ENCODE measurements at regions not wholly inside any gene's neighbourhood (a gene's known extent, or its start where the extent isn't known, plus 50 kb on each side); places are given as distances from the start of the nearest gene placed in this dataset.
A peak's percentile ranks its signal among the peaks of the same experiment; 100 is the strongest.

GRCh38 chr6:88251301-88251700 lies 85.2 kb upstream of the CNR1 start:
- no peaks in the 10 kb centered on the region for H3K36me3 ChIP-seq (ENCODE audit: control insufficient read depth, insufficient read depth, low read length)
- H3K4me3 ChIP-seq (ENCODE audit: low read length): no peak overlapping the region
- H3K9me3 ChIP-seq (ENCODE audit: control insufficient read depth, low read depth, low read length): no peaks in the 10 kb centered on the region
- no peak for DNase-seq
- H3K4me1 ChIP-seq (ENCODE audit: control insufficient read depth, insufficient read depth, low read length): no peaks in the 10 kb centered on the region
- WGBS (ENCODE audit: insufficient coverage, low lambda C conversion rate): 100% methylated on average over 2 of the region's 7 CpGs
- no peaks in the 10 kb centered on the region for H3K27me3 ChIP-seq (ENCODE audit: control insufficient read depth, insufficient read depth, low read length)
- H3K27ac ChIP-seq (ENCODE audit: low read length): no peak overlapping the region

GRCh38 chr6:88248709-88249321 lies 82.7 kb upstream of the CNR1 start:
- Histone ChIP-seq H3K36me3 (ENCODE audit: control insufficient read depth, insufficient read depth, low read length) (no peaks in the 10 kb centered on the region), H3K9me3 (ENCODE audit: control insufficient read depth, low read depth, low read length) (no peaks in the 10 kb centered on the region), H3K4me1 (ENCODE audit: control insufficient read depth, insufficient read depth, low read length) (no peaks in the 10 kb centered on the region), H3K27ac (ENCODE audit: low read length) (no peak overlapping the region), H3K27me3 (ENCODE audit: control insufficient read depth, insufficient read depth, low read length) (no peaks in the 10 kb centered on the region), H3K4me3 (ENCODE audit: low read length) (no peak overlapping the region)
- DNase-seq: no peak
- WGBS (ENCODE audit: insufficient coverage, low lambda C conversion rate): 100% methylated on average over 2 of the region's 4 CpGs

GRCh38 chr6:88246654-88247053 lies 80.5 kb upstream of the CNR1 start:
- Histone ChIP-seq H3K27me3 (ENCODE audit: control insufficient read depth, insufficient read depth, low read length) (no peaks in the 10 kb centered on the region), H3K4me3 (ENCODE audit: low read length) (no peak overlapping the region), H3K36me3 (ENCODE audit: control insufficient read depth, insufficient read depth, low read length) (no peaks in the 10 kb centered on the region), H3K9me3 (ENCODE audit: control insufficient read depth, low read depth, low read length) (no peaks in the 10 kb centered on the region), H3K27ac (ENCODE audit: low read length) (no peak overlapping the region), H3K4me1 (ENCODE audit: control insufficient read depth, insufficient read depth, low read length) (no peaks in the 10 kb centered on the region)
- no peak for DNase-seq
- WGBS (ENCODE audit: insufficient coverage, low lambda C conversion rate): no CpG with 5 or more reads among the region's 2 CpGs

GRCh38 chr6:88244721-88245120 lies 78.6 kb upstream of the CNR1 start:
- no peaks in the 10 kb centered on the region for H3K36me3 ChIP-seq (ENCODE audit: control insufficient read depth, insufficient read depth, low read length)
- no peaks in the 10 kb centered on the region for H3K9me3 ChIP-seq (ENCODE audit: control insufficient read depth, low read depth, low read length)
- 83% methylated on average over 1 of the region's 3 CpGs for WGBS (ENCODE audit: insufficient coverage, low lambda C conversion rate)
- H3K27me3 ChIP-seq (ENCODE audit: control insufficient read depth, insufficient read depth, low read length): no peaks in the 10 kb centered on the region
- no peak overlapping the region for H3K4me3 ChIP-seq (ENCODE audit: low read length)
- no peak overlapping the region for H3K27ac ChIP-seq (ENCODE audit: low read length)
- no peak for DNase-seq
- H3K4me1 ChIP-seq (ENCODE audit: control insufficient read depth, insufficient read depth, low read length): no peaks in the 10 kb centered on the region

- no peaks in the 10 kb centered on the region for H3K4me1 ChIP-seq (ENCODE audit: control insufficient read depth, insufficient read depth, low read length)
- 92% methylated on average over 2 of the region's 3 CpGs for WGBS (ENCODE audit: insufficient coverage, low lambda C conversion rate)
- no peaks in the 10 kb centered on the region for H3K27me3 ChIP-seq (ENCODE audit: control insufficient read depth, insufficient read depth, low read length)
Measured at GRCh38 chr6:88238901-88239300, 72.8 kb upstream of the CNR1 start.

GRCh38 chr6:88238065-88238464 lies 71.9 kb upstream of the CNR1 start:
- DNase-seq: peak; percentile 7 to 18
- Histone ChIP-seq H3K9me3 (ENCODE audit: control insufficient read depth, low read depth, low read length) (no peaks in the 10 kb centered on the region), H3K4me1 (ENCODE audit: control insufficient read depth, insufficient read depth, low read length) (no peaks in the 10 kb centered on the region), H3K36me3 (ENCODE audit: control insufficient read depth, insufficient read depth, low read length) (no peaks in the 10 kb centered on the region), H3K27ac (ENCODE audit: low read length) (no peak overlapping the region), H3K4me3 (ENCODE audit: low read length) (no peak overlapping the region), H3K27me3 (ENCODE audit: control insufficient read depth, insufficient read depth, low read length) (no peaks in the 10 kb centered on the region)
- WGBS (ENCODE audit: insufficient coverage, low lambda C conversion rate): 33% methylated on average over 1 of the region's 1 CpG

More at GRCh38 chr6:88238901-88239300, 72.8 kb upstream of the CNR1 start:
- Histone ChIP-seq H3K9me3 (ENCODE audit: control insufficient read depth, low read depth, low read length) (no peaks in the 10 kb centered on the region), H3K4me3 (ENCODE audit: low read length) (no peak overlapping the region), H3K27ac (ENCODE audit: low read length) (no peak overlapping the region), H3K36me3 (ENCODE audit: control insufficient read depth, insufficient read depth, low read length) (no peaks in the 10 kb centered on the region)
- DNase-seq: no peak

- Histone ChIP-seq H3K4me3 (ENCODE audit: low read length) (no peak overlapping the region), H3K27ac (ENCODE audit: low read length) (no peak overlapping the region), H3K4me1 (ENCODE audit: control insufficient read depth, insufficient read depth, low read length) (no peaks in the 10 kb centered on the region), H3K36me3 (ENCODE audit: control insufficient read depth, insufficient read depth, low read length) (no peaks in the 10 kb centered on the region), H3K27me3 (ENCODE audit: control insufficient read depth, insufficient read depth, low read length) (no peaks in the 10 kb centered on the region), H3K9me3 (ENCODE audit: control insufficient read depth, low read depth, low read length) (peaks cover 3% of the 10 kb centered on the region)
- no peak for DNase-seq
- WGBS (ENCODE audit: insufficient coverage, low lambda C conversion rate): 40% methylated on average over 1 of the region's 7 CpGs
Measured at GRCh38 chr6:88236612-88237360, 70.6 kb upstream of the CNR1 start.

GRCh38 chr6:88232753-88233152 lies 66.6 kb upstream of the CNR1 start:
- H3K27ac ChIP-seq (ENCODE audit: low read length): no peak overlapping the region
- no peak for DNase-seq
- WGBS (ENCODE audit: insufficient coverage, low lambda C conversion rate): 67% methylated on average over 1 of the region's 1 CpG
- no peaks in the 10 kb centered on the region for H3K36me3 ChIP-seq (ENCODE audit: control insufficient read depth, insufficient read depth, low read length)
- H3K9me3 ChIP-seq (ENCODE audit: control insufficient read depth, low read depth, low read length): peaks cover 10% of the 10 kb centered on the region
- H3K4me1 ChIP-seq (ENCODE audit: control insufficient read depth, insufficient read depth, low read length): no peaks in the 10 kb centered on the region
- no peaks in the 10 kb centered on the region for H3K27me3 ChIP-seq (ENCODE audit: control insufficient read depth, insufficient read depth, low read length)
- H3K4me3 ChIP-seq (ENCODE audit: low read length): no peak overlapping the region

GRCh38 chr6:88223298-88223697 lies 57.2 kb upstream of the CNR1 start:
- no peaks in the 10 kb centered on the region for H3K9me3 ChIP-seq (ENCODE audit: control insufficient read depth, low read depth, low read length)
- H3K27ac ChIP-seq (ENCODE audit: low read length): no peak overlapping the region
- DNase-seq: no peak
- H3K27me3 ChIP-seq (ENCODE audit: control insufficient read depth, insufficient read depth, low read length): no peaks in the 10 kb centered on the region
- no peaks in the 10 kb centered on the region for H3K4me1 ChIP-seq (ENCODE audit: control insufficient read depth, insufficient read depth, low read length)
- H3K36me3 ChIP-seq (ENCODE audit: control insufficient read depth, insufficient read depth, low read length): no peaks in the 10 kb centered on the region
- no CpG with 5 or more reads among the region's 1 CpG for WGBS (ENCODE audit: insufficient coverage, low lambda C conversion rate)
- no peak overlapping the region for H3K4me3 ChIP-seq (ENCODE audit: low read length)

GRCh38 chr6:88220493-88220892 lies 54.3 kb upstream of the CNR1 start:
- no peak for DNase-seq
- H3K9me3 ChIP-seq (ENCODE audit: control insufficient read depth, low read depth, low read length): no peaks in the 10 kb centered on the region
- no peak overlapping the region for H3K4me3 ChIP-seq (ENCODE audit: low read length)
- H3K27me3 ChIP-seq (ENCODE audit: control insufficient read depth, insufficient read depth, low read length): no peaks in the 10 kb centered on the region
- no peaks in the 10 kb centered on the region for H3K36me3 ChIP-seq (ENCODE audit: control insufficient read depth, insufficient read depth, low read length)
- WGBS (ENCODE audit: insufficient coverage, low lambda C conversion rate): 17% methylated on average over 1 of the region's 2 CpGs
- H3K4me1 ChIP-seq (ENCODE audit: control insufficient read depth, insufficient read depth, low read length): no peaks in the 10 kb centered on the region
- H3K27ac ChIP-seq (ENCODE audit: low read length): no peak overlapping the region

GRCh38 chr6:88216182-88216581 lies 50.0 kb upstream of the CNR1 start:
- no peak for DNase-seq
- no peaks in the 10 kb centered on the region for H3K4me1 ChIP-seq (ENCODE audit: control insufficient read depth, insufficient read depth, low read length)
- 100% methylated on average over 1 of the region's 2 CpGs for WGBS (ENCODE audit: insufficient coverage, low lambda C conversion rate)

More at GRCh38 chr6:88216182-88216581, 50.0 kb upstream of the CNR1 start:
- no peak overlapping the region for H3K4me3 ChIP-seq (ENCODE audit: low read length)
- no peaks in the 10 kb centered on the region for H3K27me3 ChIP-seq (ENCODE audit: control insufficient read depth, insufficient read depth, low read length)
- H3K9me3 ChIP-seq (ENCODE audit: control insufficient read depth, low read depth, low read length): no peaks in the 10 kb centered on the region
- H3K36me3 ChIP-seq (ENCODE audit: control insufficient read depth, insufficient read depth, low read length): no peaks in the 10 kb centered on the region
- H3K27ac ChIP-seq (ENCODE audit: low read length): no peak overlapping the region

All from large intestine (tissue), 3 donors.